HCT116 (cell line): ENCODE measurements at regions not wholly inside any gene's neighbourhood (a gene's known extent, or its start where the extent isn't known, plus 50 kb on each side); places are given as distances from the start of the nearest gene placed in this dataset.

Experiments
- ATAC-seq: fragments of 200-7000 bp; cut with Tn5 transposase; 2 replicates; pipeline ENCODE4 v1.9.1; 2020; ENCODE audit warnings: mild to moderate bottlenecking, moderate library complexity
- BruUV-seq: library from RNA; stranded (reverse); fragments of 400-500 nt; replicated peaks from 2 replicates; lab custom pipeline; 2021; lab: Mats Ljungman, UMichigan
- CTCF ChIA-PET: fragments of 300-600 bp; sonication (Branson Sonifier 250); formaldehyde crosslinking; loops from one replicate; lab custom pipeline; 2021; ENCODE audit warnings: antibody characterized with exemption; lab: Charles Lee
- POLR2A ChIA-PET: fragments of 300-600, 350-600 bp; sonication (Branson Sonifier 250); formaldehyde crosslinking; loops from one replicate; lab custom pipeline; 2021; ENCODE audit warnings: antibody characterized with exemption; lab: Charles Lee
- RAD21 ChIA-PET, 2 experiments: fragments of 300-600 bp; sonication (Branson Sonifier 250); formaldehyde crosslinking; loops; one replicate each; lab custom pipeline; 2023; ENCODE audit warnings: low total read pairs in 2 of 2; ENCODE audit not compliant: uncharacterized antibody in 2 of 2, unreplicated experiment in 2 of 2, low non-redundant PET in 1 of 2; lab: Charles Lee
- DNase-seq: peaks from one replicate; pipeline ENCODE4 v3.0.0-alpha.2; 2010; ENCODE audit warnings: low read depth, low spot score
- H2AFZ ChIP-seq: fragments of 200-600 bp; shearing (Covaris generic), sonication (generic); 2 replicates; pipeline ENCODE4 v1.6.1; 2017; ENCODE audit warnings: low read depth, mixed run types, mixed read lengths, antibody characterized with exemption, low read length; ENCODE audit not compliant: poor library complexity, severe bottlenecking
- H3K27ac ChIP-seq: 2 replicates; pipeline ENCODE4 v1.5.1; 2012; ENCODE audit warnings: low read depth, low read length
- H3K27me3 ChIP-seq: fragments of 200-600 bp; sonication (generic); 2 replicates; pipeline ENCODE4 v1.6.1; 2016; ENCODE audit warnings: mixed run types, low read length, mixed read lengths; ENCODE audit not compliant: insufficient read depth
- H3K36me3 ChIP-seq, 2 experiments: fragments of 200-500 bp in 1 of 2; fragments of 200-600 bp in 1 of 2; sonication (Bioruptor generic) in 1 of 2; sonication (generic) in 1 of 2; 2 replicates each; pipeline versions ENCODE4 v1.5.1 to v1.6.1; 2014 to 2016; ENCODE audit warnings: low read length in 2 of 2, inconsistent platforms in 1 of 2, mixed read lengths in 1 of 2, mixed run types in 1 of 2; ENCODE audit not compliant: insufficient read depth in 2 of 2, control insufficient read depth in 1 of 2
- H3K4me1 ChIP-seq, 2 experiments: fragments of 200-600 bp in 1 of 2; sonication (generic) in 1 of 2; 2 replicates each; pipeline versions ENCODE4 v1.5.1 to v1.6.1; 2012 to 2017; ENCODE audit warnings: low read length in 2 of 2, inconsistent platforms in 1 of 2, mild to moderate bottlenecking in 1 of 2, mixed read lengths in 1 of 2, mixed run types in 1 of 2, moderate library complexity in 1 of 2; ENCODE audit not compliant: insufficient read depth in 2 of 2, control insufficient read depth in 1 of 2
- H3K4me2 ChIP-seq: fragments of 200-600 bp; sonication (generic); 2 replicates; pipeline ENCODE4 v1.6.1; 2017; ENCODE audit warnings: mixed run types, low read length, mixed read lengths
- H3K4me3 ChIP-seq, 2 experiments: fragments of 200-600 bp in 1 of 2; sonication (generic) in 1 of 2; replicated peaks in 1 of 2; 2 replicates each; pipeline ENCODE4 v1.5.1; 2011 to 2016; ENCODE audit warnings: low read length in 2 of 2, control low read depth in 1 of 2, low read depth in 1 of 2, mild to moderate bottlenecking in 1 of 2, mixed read lengths in 1 of 2, mixed run types in 1 of 2
- H3K79me2 ChIP-seq: fragments of 200-600 bp; sonication (generic); 2 replicates; pipeline ENCODE4 v1.6.1; 2017; ENCODE audit warnings: mild to moderate bottlenecking, mixed run types, low read length, moderate library complexity, mixed read lengths; ENCODE audit not compliant: insufficient read depth
- H3K9ac ChIP-seq: fragments of 200-600 bp; sonication (generic); 2 replicates; pipeline ENCODE4 v1.6.1; 2016; ENCODE audit warnings: low read length, mixed read lengths
- H3K9me2 ChIP-seq: fragments of 200-600 bp; sonication (generic), shearing (Covaris generic); 2 replicates; pipeline ENCODE4 v1.6.1; 2017; ENCODE audit warnings: mixed run types, mild to moderate bottlenecking, moderate library complexity; ENCODE audit not compliant: insufficient read depth
- H3K9me3 ChIP-seq, 2 experiments: fragments of 200-500 bp in 1 of 2; fragments of 200-600 bp in 1 of 2; sonication (Bioruptor generic) in 1 of 2; sonication (generic) in 1 of 2; 2 replicates each; pipeline ENCODE4 v1.6.1; 2014 to 2017; ENCODE audit warnings: low read length in 2 of 2, mixed read lengths in 2 of 2, inconsistent platforms in 1 of 2, low read depth in 1 of 2, mild to moderate bottlenecking in 1 of 2, mixed run types in 1 of 2, moderate library complexity in 1 of 2; ENCODE audit not compliant: control insufficient read depth in 1 of 2, insufficient read depth in 1 of 2
- H4K20me1 ChIP-seq: fragments of 200-600 bp; sonication (generic), shearing (Covaris generic); 2 replicates; pipeline ENCODE4 v1.6.1; 2017; ENCODE audit warnings: mixed run types, mild to moderate bottlenecking, moderate library complexity; ENCODE audit not compliant: insufficient read depth
- CBX3 ChIP-seq: IDR thresholded peaks from 2 replicates; pipeline ENCODE4 v1.6.1; 2012; ENCODE audit warnings: low read depth
- CEBPB ChIP-seq: IDR thresholded peaks from 2 replicates; pipeline ENCODE4 v1.6.1; 2012; ENCODE audit warnings: low read depth
- CTCF ChIP-seq, 3 experiments: fragments of 200-600 bp in 1 of 3; sonication (generic) in 1 of 3; IDR thresholded peaks in 2 of 3; conservative IDR thresholded peaks in 1 of 3; 2 replicates each; pipeline ENCODE4 v1.5.1; 2012 to 2017; ENCODE audit warnings: low read depth in 2 of 3, low read length in 2 of 3, antibody characterized with exemption in 1 of 3, borderline replicate concordance in 1 of 3, control low read depth in 1 of 3, mild to moderate bottlenecking in 1 of 3, mixed read lengths in 1 of 3, mixed run types in 1 of 3, moderate library complexity in 1 of 3; ENCODE audit not compliant: insufficient read depth in 1 of 3
- EGR1 ChIP-seq: IDR thresholded peaks from 2 replicates; pipeline ENCODE4 v1.6.1; 2012; ENCODE audit warnings: low read depth
- FOSL1 ChIP-seq: IDR thresholded peaks from 2 replicates; pipeline ENCODE4 v1.6.1; 2012; ENCODE audit warnings: low read depth
- SIN3A ChIP-seq: IDR thresholded peaks from 2 replicates; pipeline ENCODE4 v1.6.1; 2012; ENCODE audit warnings: low read depth
- SP1 ChIP-seq: IDR thresholded peaks from 2 replicates; pipeline ENCODE4 v1.6.1; 2012; ENCODE audit warnings: low read depth
- SRF ChIP-seq: IDR thresholded peaks from 2 replicates; pipeline ENCODE4 v1.6.1; 2012; ENCODE audit warnings: low read depth
- TCF7L2 ChIP-seq: IDR thresholded peaks from 2 replicates; pipeline ENCODE4 v1.7.0; 2011; ENCODE audit warnings: borderline replicate concordance, inconsistent platforms; ENCODE audit not compliant: insufficient read depth, insufficient read length; ENCODE audit errors: extremely low read depth
- YY1 ChIP-seq: IDR thresholded peaks from 2 replicates; pipeline ENCODE4 v1.6.1; 2011; ENCODE audit warnings: low read length, low read depth, moderate library complexity, mild to moderate bottlenecking; ENCODE audit not compliant: insufficient replicate concordance; ENCODE audit errors: extremely low read depth
- ZBTB33 ChIP-seq: IDR thresholded peaks from 2 replicates; pipeline ENCODE4 v1.6.1; 2011; ENCODE audit warnings: mild to moderate bottlenecking, low read length, moderate library complexity; ENCODE audit not compliant: insufficient replicate concordance; ENCODE audit errors: extremely low read depth
- ZNF274 ChIP-seq: fragments of 200-500 bp; sonication (Bioruptor generic); IDR thresholded peaks from 2 replicates; pipeline ENCODE4 v1.6.1; 2014; ENCODE audit warnings: mild to moderate bottlenecking, low read depth, low read length, inconsistent platforms
- intact Hi-C: fragments of 100-400 bp; cut with micrococcal nuclease; formaldehyde crosslinking; loops from 2 replicates; pipeline ENCODE4 v1.10.0; 2022

- CTCF ChIA-PET: no interaction called here
- no peak overlapping the region for H3K9ac ChIP-seq
- TF ChIP-seq CBX3 (no peak), YY1 (no peak), CEBPB (no peak), FOSL1 (no peak), EGR1 (no peak), ZBTB33 (no peak), ZNF274 (no peak), SIN3A (no peak)
- TF ChIP-seq, all 23 proteins: peak for 0
- DNase-seq (no peak), ATAC-seq (no peak)
- Histone ChIP-seq H4K20me1 (no peaks in the 10 kb centered on the region), H3K36me3 (no peaks in the 10 kb centered on the region; a peak in 1 of 4 replicates), H3K4me2 (no peak overlapping the region), H3K9me3 (no peaks in the 10 kb centered on the region), H3K27me3 (no peaks in the 10 kb centered on the region), H3K4me3 (no peak overlapping the region), H2AFZ (no peak overlapping the region), H3K4me1 (no peaks in the 10 kb centered on the region), H3K9me2 (no peaks in the 10 kb centered on the region), H3K27ac (no peak overlapping the region), H3K79me2 (no peaks in the 10 kb centered on the region)
- no TSS peak for BruUV-seq
- RAD21 ChIA-PET: no interaction called here
- POLR2A ChIA-PET: no interaction called here
- intact Hi-C loops: no loop called here
Measured at GRCh38 chr11:104830508-104830907, 67.8 kb downstream of the CASP12 start.

GRCh38 chr11:104830080-104830479, 68.2 kb downstream of the CASP12 start:
- H3K27ac ChIP-seq: no peak overlapping the region
- intact Hi-C loops: no loop called here
- H3K4me1 ChIP-seq: no peaks in the 10 kb centered on the region
- ATAC-seq (no peak), DNase-seq (peak; percentile 1)
- no peak overlapping the region for H3K9ac ChIP-seq
- no peaks in the 10 kb centered on the region for H3K9me2 ChIP-seq
- H3K79me2 ChIP-seq: no peaks in the 10 kb centered on the region
- ChIA-PET POLR2A (no interaction called here), RAD21 (no interaction called here), CTCF (no interaction called here)
- no peak overlapping the region for H3K4me3 ChIP-seq
- BruUV-seq: no TSS peak
- H3K4me2 ChIP-seq: no peak overlapping the region
- H4K20me1 ChIP-seq: no peaks in the 10 kb centered on the region
- no peak overlapping the region for H2AFZ ChIP-seq
- no peaks in the 10 kb centered on the region for H3K9me3 ChIP-seq
- no peaks in the 10 kb centered on the region; a peak in 1 of 4 replicates for H3K36me3 ChIP-seq
- H3K27me3 ChIP-seq: no peaks in the 10 kb centered on the region
- TF ChIP-seq SRF (no peak), ZNF274 (no peak), CTCF (IDR thresholded peaks at IDR 0.05 in 2 of 3, conservative IDR thresholded peaks at IDR 0.05 in 1 of 3; ENCODE audit: borderline replicate concordance in 1 of 3, insufficient read depth in 1 of 3, low read depth in 2 of 3, low read length in 2 of 3) (no peak), TCF7L2 (no peak), SP1 (no peak), CEBPB (no peak), CBX3 (no peak), ZBTB33 (no peak)
